IMR-90 (cell line): ENCODE measurements at regions not wholly inside any gene's neighbourhood (a gene's known extent, or its start where the extent isn't known, plus 50 kb on each side); places are given as distances from the start of the nearest gene placed in this dataset.

Experiments
- ATAC-seq: fragments of 200-7000 bp; cut with Tn5 transposase; 2 replicates; pipeline ENCODE4 v1.9.1; 2020; ENCODE audit warnings: low read depth, mild to moderate bottlenecking, moderate library complexity
- BruUV-seq: library from RNA; stranded (reverse); fragments of 400-500 nt; replicated peaks from 2 replicates; lab custom pipeline; 2021; lab: Mats Ljungman, UMichigan
- CTCF ChIA-PET: fragments of 300-600 bp; formaldehyde crosslinking; extraction: SDS; loops from one replicate; lab custom pipeline; 2021; ENCODE audit warnings: antibody characterized with exemption; lab: Yijun Ruan, JAX
- POLR2A ChIA-PET: fragments of 300-600 bp; sonication (Branson Sonifier 250); formaldehyde crosslinking; loops from one replicate; lab custom pipeline; 2022; ENCODE audit warnings: antibody characterized with exemption; ENCODE audit not compliant: unreplicated experiment; lab: Charles Lee
- DNase-seq: peaks from one replicate; pipeline ENCODE4 v3.0.0; 2013
- H2AFZ ChIP-seq: replicated peaks from 2 replicates; pipeline ENCODE3; 2013; ENCODE audit warnings: low read length, mild to moderate bottlenecking; ENCODE audit not compliant: poor library complexity
- H2AK5ac ChIP-seq: 2 replicates; pipeline ENCODE4 v1.6.1; 2013; ENCODE audit warnings: low read depth, low read length, inconsistent platforms
- H2AK9ac ChIP-seq: replicated peaks from 2 replicates; pipeline ENCODE3; 2013; ENCODE audit warnings: mild to moderate bottlenecking, low read depth, low read length, moderate library complexity; ENCODE audit not compliant: poor library complexity
- H2BK120ac ChIP-seq: 2 replicates; pipeline ENCODE4 v1.6.1; 2013; ENCODE audit warnings: low read depth, low read length, inconsistent platforms
- H2BK15ac ChIP-seq: 3 replicates; pipeline ENCODE4 v1.6.1; 2013; ENCODE audit warnings: low read depth, low read length, inconsistent platforms
- H2BK20ac ChIP-seq: 2 replicates; pipeline ENCODE4 v1.6.1; 2013; ENCODE audit warnings: low read depth, mild to moderate bottlenecking, inconsistent platforms, low read length, moderate library complexity
- H2BK5ac ChIP-seq: 2 replicates; pipeline ENCODE4 v1.6.1; 2013; ENCODE audit warnings: mild to moderate bottlenecking, low read depth, low read length, inconsistent platforms; ENCODE audit not compliant: poor library complexity, severe bottlenecking
- H3K14ac ChIP-seq: replicated peaks from 2 replicates; pipeline ENCODE4 v1.6.1; 2013; ENCODE audit warnings: low read depth, low read length, inconsistent platforms
- H3K18ac ChIP-seq: 2 replicates; pipeline ENCODE4 v1.6.1; 2013; ENCODE audit warnings: low read depth, low read length, control low read depth
- H3K23ac ChIP-seq: 2 replicates; pipeline ENCODE4 v1.6.1; 2013; ENCODE audit warnings: low read depth, low read length, inconsistent platforms
- H3K27ac ChIP-seq: 2 replicates; pipeline ENCODE4 v1.5.1; 2013; ENCODE audit warnings: mild to moderate bottlenecking, control low read depth, low read length; ENCODE audit not compliant: insufficient read depth
- H3K27me3 ChIP-seq: 2 replicates; pipeline ENCODE4 v1.6.1; 2013; ENCODE audit warnings: low read length; ENCODE audit not compliant: control insufficient read depth, insufficient read depth
- H3K36me3 ChIP-seq: 2 replicates; pipeline ENCODE4 v1.6.1; 2013; ENCODE audit warnings: low read length, mixed read lengths; ENCODE audit not compliant: control insufficient read depth, insufficient read depth
- H3K4ac ChIP-seq: 2 replicates; pipeline ENCODE4 v1.6.1; 2013; ENCODE audit warnings: low read depth, low read length, inconsistent platforms
- H3K4me1 ChIP-seq: 2 replicates; pipeline ENCODE4 v1.6.1; 2013; ENCODE audit warnings: low read length, mixed read lengths; ENCODE audit not compliant: control insufficient read depth, insufficient read depth
- H3K4me2 ChIP-seq: 2 replicates; pipeline ENCODE4 v1.6.1; 2013; ENCODE audit warnings: low read depth, mild to moderate bottlenecking, control low read depth, low read length, moderate library complexity
- H3K4me3 ChIP-seq: 2 replicates; pipeline ENCODE4 v1.5.1; 2013; ENCODE audit warnings: low read depth, mild to moderate bottlenecking, control low read depth, low read length, moderate library complexity; ENCODE audit not compliant: insufficient read depth
- H3K56ac ChIP-seq: 2 replicates; pipeline ENCODE4 v1.6.1; 2013; ENCODE audit warnings: low read length, inconsistent platforms; ENCODE audit not compliant: insufficient read depth; ENCODE audit errors: extremely low read depth
- H3K79me1 ChIP-seq, 2 experiments: 2 replicates each; pipeline ENCODE4 v1.6.1; 2013; ENCODE audit warnings: low read length in 2 of 2, inconsistent platforms in 1 of 2, low read depth in 1 of 2
- H3K9ac ChIP-seq: 2 replicates; pipeline ENCODE4 v1.6.1; 2013; ENCODE audit warnings: low read depth, low read length, control low read depth
- H3K9me1 ChIP-seq: 2 replicates; pipeline ENCODE4 v1.6.1; 2013; ENCODE audit warnings: low read length, inconsistent platforms; ENCODE audit not compliant: insufficient read depth
- H3K9me3 ChIP-seq: 2 replicates; pipeline ENCODE4 v1.6.1; 2013; ENCODE audit warnings: low read length; ENCODE audit not compliant: control insufficient read depth, insufficient read depth
- H4K20me1 ChIP-seq: 2 replicates; pipeline ENCODE4 v1.6.1; 2013; ENCODE audit warnings: low read length, inconsistent platforms; ENCODE audit not compliant: insufficient read depth
- H4K5ac ChIP-seq: 2 replicates; pipeline ENCODE4 v1.6.1; 2013; ENCODE audit warnings: mild to moderate bottlenecking, low read depth, low read length, control low read depth
- H4K8ac ChIP-seq, 2 experiments: 2 replicates each; pipeline ENCODE4 v1.6.1; 2013; ENCODE audit warnings: low read depth in 2 of 2, low read length in 2 of 2, control low read depth in 1 of 2, inconsistent platforms in 1 of 2
- H4K91ac ChIP-seq: 2 replicates; pipeline ENCODE4 v1.6.1; 2013; ENCODE audit warnings: low read depth, low read length, inconsistent platforms; ENCODE audit not compliant: insufficient read depth
- BHLHE40 ChIP-seq: fragments of 150-350 bp; IDR thresholded peaks from 2 replicates; pipeline ENCODE4 v1.6.1; 2016; ENCODE audit warnings: mild to moderate bottlenecking, low read depth, low read length
- CEBPB ChIP-seq: IDR thresholded peaks from 2 replicates; pipeline ENCODE4 v1.6.1; 2012; ENCODE audit warnings: low read depth, low read length, improper control_type of control experiment
- CHD1 ChIP-seq: IDR thresholded peaks from 2 replicates; pipeline ENCODE4 v1.6.1; 2012; ENCODE audit warnings: low read depth, low read length, improper control_type of control experiment
- FOS ChIP-seq: fragments of 150-350 bp; IDR thresholded peaks from 2 replicates; pipeline ENCODE4 v1.6.1; 2016; ENCODE audit warnings: low read depth, low read length
- MAFK ChIP-seq: IDR thresholded peaks from 2 replicates; pipeline ENCODE4 v1.6.1; 2012; ENCODE audit warnings: low read depth, low read length, improper control_type of control experiment
- MAZ ChIP-seq: IDR thresholded peaks from 2 replicates; pipeline ENCODE4 v1.6.1; 2012; ENCODE audit warnings: low read depth, mild to moderate bottlenecking, low read length, improper control_type of control experiment, moderate library complexity, borderline replicate concordance
- MXI1 ChIP-seq: IDR thresholded peaks from 2 replicates; pipeline ENCODE4 v1.6.1; 2012; ENCODE audit warnings: low read depth, mild to moderate bottlenecking, low read length, moderate library complexity, borderline replicate concordance
- NFE2L2 ChIP-seq: fragments of 150-350 bp; IDR thresholded peaks from 2 replicates; pipeline ENCODE4 v1.6.1; 2016; ENCODE audit warnings: low read depth, mild to moderate bottlenecking, low read length
- POLR2A ChIP-seq: IDR thresholded peaks from 2 replicates; pipeline ENCODE4 v1.6.1; 2012; ENCODE audit warnings: mild to moderate bottlenecking, low read depth, low read length
- RAD21 ChIP-seq: IDR thresholded peaks from 2 replicates; pipeline ENCODE4 v1.6.1; 2012; ENCODE audit warnings: low read length, improper control_type of control experiment
- RCOR1 ChIP-seq: IDR thresholded peaks from 2 replicates; pipeline ENCODE4 v1.6.1; 2012; ENCODE audit warnings: mild to moderate bottlenecking, low read length, improper control_type of control experiment; ENCODE audit not compliant: insufficient replicate concordance
- RFX5 ChIP-seq: IDR thresholded peaks from 2 replicates; pipeline ENCODE4 v1.8.0; 2012; ENCODE audit warnings: low read depth, mild to moderate bottlenecking, low read length, moderate library complexity
- SMC3 ChIP-seq: fragments of 150-350 bp; IDR thresholded peaks from 2 replicates; pipeline ENCODE4 v1.6.1; 2016; ENCODE audit warnings: low read depth, mild to moderate bottlenecking, antibody characterized with exemption, low read length, moderate library complexity
- WGBS, 2 experiments: methylation state at CpG; one replicate each; pipeline versions ENCODE4 v1.1.5 to v1.1.7; 2013; ENCODE audit warnings: missing lambda C conversion rate in 2 of 2; ENCODE audit not compliant: insufficient read length in 1 of 2; ENCODE audit errors: extremely low coverage in 2 of 2; 5-methylcytosine and 5-hydroxymethylcytosine counted together
- dilution Hi-C: fragments of 300-500 bp; cut with HindIII; formaldehyde crosslinking; loops from one replicate; pipeline ENCODE4 v1.14.3; 2018; ENCODE audit warnings: low sequenced_read_pairs; ENCODE audit not compliant: unreplicated experiment
- in situ Hi-C: fragments of 300-500 bp; cut with MboI; formaldehyde crosslinking; loops from 3 replicates; pipeline ENCODE4 v1.14.3; 2019; ENCODE audit warnings: low sequenced_read_pairs, inconsistent platforms, mixed read lengths
- intact Hi-C: fragments of 100-400 bp; cut with micrococcal nuclease; formaldehyde crosslinking; loops from 2 replicates; pipeline ENCODE4 v1.10.0; 2022
- TF ChIP-seq, protein P1 (sequence below): fragments of 150-350 bp; IDR thresholded peaks from 2 replicates; pipeline ENCODE4 v1.6.1; 2017; ENCODE audit warnings: mild to moderate bottlenecking, antibody characterized with exemption, low read length, low read depth
- TF ChIP-seq, protein P2 (sequence below): conservative IDR thresholded peaks from 2 replicates; pipeline ENCODE4 v1.5.1; 2012; ENCODE audit warnings: mild to moderate bottlenecking, low read depth, low read length, improper control_type of control experiment
- TF ChIP-seq, protein P3 (sequence below): fragments of 150-350 bp; IDR thresholded peaks from 2 replicates; pipeline ENCODE4 v1.6.1; 2016; ENCODE audit warnings: low read depth, mild to moderate bottlenecking, low read length, moderate library complexity, borderline replicate concordance

DNA sequence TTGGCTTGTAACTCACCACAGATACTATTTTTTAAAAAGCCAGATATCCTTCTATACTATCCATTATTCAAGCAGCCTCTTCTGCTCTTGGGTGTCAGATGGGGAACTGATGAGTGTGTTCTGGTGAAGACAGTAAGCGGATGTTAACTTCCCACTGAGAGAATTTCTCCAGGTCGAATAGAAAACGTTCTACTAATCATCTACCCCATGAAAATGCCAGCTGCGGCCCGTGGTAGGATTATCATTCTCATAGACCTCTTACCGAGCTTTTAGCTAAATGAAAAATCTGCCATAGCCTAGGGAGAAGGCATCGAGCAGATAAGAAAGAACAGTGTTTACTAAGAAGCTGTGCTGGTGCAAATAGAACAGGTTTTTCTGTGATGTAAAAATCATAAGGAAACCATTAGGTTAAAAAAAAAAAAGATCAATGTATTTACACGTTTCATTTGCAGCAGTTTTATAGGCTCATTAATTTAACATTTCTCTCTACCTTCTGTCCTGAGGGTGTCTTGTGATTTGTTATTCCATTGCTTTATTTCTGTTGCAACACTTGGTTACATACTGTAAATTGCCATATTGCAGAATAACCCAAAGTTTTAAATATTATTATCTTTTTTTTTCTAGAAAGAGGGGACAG is 1521.5 kb upstream of the ZEB2 start:
- Histone ChIP-seq H2AFZ (no peak overlapping the region), H3K4me3 (no peak overlapping the region), H3K27ac (no peak overlapping the region), H3K36me3 (no peaks in the 10 kb centered on the region), H2BK5ac (no peak overlapping the region), H3K18ac (no peak overlapping the region), H3K9me1 (no peaks in the 10 kb centered on the region), H3K27me3 (no peaks in the 10 kb centered on the region; the same call in 1 of the 2 replicates), H3K14ac (no peak overlapping the region), H4K91ac (no peak overlapping the region), H3K9ac (no peak overlapping the region), H3K4ac (no peak overlapping the region), H3K4me2 (no peak overlapping the region), H3K4me1 (no peaks in the 10 kb centered on the region), H3K9me3 (no peaks in the 10 kb centered on the region), H4K8ac (no peak overlapping the region), H2AK5ac (no peak overlapping the region), H2BK15ac (no peak overlapping the region), H2BK120ac (no peak overlapping the region), H3K23ac (no peak overlapping the region), H3K79me1 (no peaks in the 10 kb centered on the region), H4K20me1 (no peaks in the 10 kb centered on the region), H4K5ac (no peak overlapping the region), H2AK9ac (no peak overlapping the region), H2BK20ac (no peak overlapping the region), H3K56ac (no peak overlapping the region)
- POLR2A ChIA-PET: no interaction called here
- intact Hi-C loops: no loop called here
- no peak for TF ChIP-seq CEBPB
- TF ChIP-seq MXI1: no peak
- TF ChIP-seq MAFK: no peak
- TF ChIP-seq, protein P1, sequence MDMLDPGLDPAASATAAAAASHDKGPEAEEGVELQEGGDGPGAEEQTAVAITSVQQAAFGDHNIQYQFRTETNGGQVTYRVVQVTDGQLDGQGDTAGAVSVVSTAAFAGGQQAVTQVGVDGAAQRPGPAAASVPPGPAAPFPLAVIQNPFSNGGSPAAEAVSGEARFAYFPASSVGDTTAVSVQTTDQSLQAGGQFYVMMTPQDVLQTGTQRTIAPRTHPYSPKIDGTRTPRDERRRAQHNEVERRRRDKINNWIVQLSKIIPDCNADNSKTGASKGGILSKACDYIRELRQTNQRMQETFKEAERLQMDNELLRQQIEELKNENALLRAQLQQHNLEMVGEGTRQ: no peak
- no peak for TF ChIP-seq RFX5
- no peak for TF ChIP-seq CHD1
- no peak for TF ChIP-seq RCOR1
- TF ChIP-seq MAZ: no peak
- TF ChIP-seq, protein P2, sequence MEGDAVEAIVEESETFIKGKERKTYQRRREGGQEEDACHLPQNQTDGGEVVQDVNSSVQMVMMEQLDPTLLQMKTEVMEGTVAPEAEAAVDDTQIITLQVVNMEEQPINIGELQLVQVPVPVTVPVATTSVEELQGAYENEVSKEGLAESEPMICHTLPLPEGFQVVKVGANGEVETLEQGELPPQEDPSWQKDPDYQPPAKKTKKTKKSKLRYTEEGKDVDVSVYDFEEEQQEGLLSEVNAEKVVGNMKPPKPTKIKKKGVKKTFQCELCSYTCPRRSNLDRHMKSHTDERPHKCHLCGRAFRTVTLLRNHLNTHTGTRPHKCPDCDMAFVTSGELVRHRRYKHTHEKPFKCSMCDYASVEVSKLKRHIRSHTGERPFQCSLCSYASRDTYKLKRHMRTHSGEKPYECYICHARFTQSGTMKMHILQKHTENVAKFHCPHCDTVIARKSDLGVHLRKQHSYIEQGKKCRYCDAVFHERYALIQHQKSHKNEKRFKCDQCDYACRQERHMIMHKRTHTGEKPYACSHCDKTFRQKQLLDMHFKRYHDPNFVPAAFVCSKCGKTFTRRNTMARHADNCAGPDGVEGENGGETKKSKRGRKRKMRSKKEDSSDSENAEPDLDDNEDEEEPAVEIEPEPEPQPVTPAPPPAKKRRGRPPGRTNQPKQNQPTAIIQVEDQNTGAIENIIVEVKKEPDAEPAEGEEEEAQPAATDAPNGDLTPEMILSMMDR: no peak
- no peak for TF ChIP-seq RAD21
- TF ChIP-seq FOS: no peak
- no peak for TF ChIP-seq BHLHE40
- no peak for TF ChIP-seq POLR2A
- no peak for TF ChIP-seq SMC3
- TF ChIP-seq NFE2L2: no peak
- TF ChIP-seq, protein P3, sequence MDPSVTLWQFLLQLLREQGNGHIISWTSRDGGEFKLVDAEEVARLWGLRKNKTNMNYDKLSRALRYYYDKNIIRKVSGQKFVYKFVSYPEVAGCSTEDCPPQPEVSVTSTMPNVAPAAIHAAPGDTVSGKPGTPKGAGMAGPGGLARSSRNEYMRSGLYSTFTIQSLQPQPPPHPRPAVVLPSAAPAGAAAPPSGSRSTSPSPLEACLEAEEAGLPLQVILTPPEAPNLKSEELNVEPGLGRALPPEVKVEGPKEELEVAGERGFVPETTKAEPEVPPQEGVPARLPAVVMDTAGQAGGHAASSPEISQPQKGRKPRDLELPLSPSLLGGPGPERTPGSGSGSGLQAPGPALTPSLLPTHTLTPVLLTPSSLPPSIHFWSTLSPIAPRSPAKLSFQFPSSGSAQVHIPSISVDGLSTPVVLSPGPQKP: no peak
- ATAC-seq (no peak), DNase-seq (no peak)
- CTCF ChIA-PET: no interaction called here
- dilution Hi-C loops: no loop called here
- in situ Hi-C loops: no loop called here
- no CpG with 5 or more reads among the region's 8 CpGs for WGBS, 2 experiments
- BruUV-seq: no TSS peak
